ENCODE measurements at regions not wholly inside any gene's neighbourhood (a gene's known extent, or its start where the extent isn't known, plus 50 kb on each side); places are given as distances from the start of the nearest gene placed in this dataset.

- intact Hi-C loops (cut with micrococcal nuclease; ENCODE audit: unreplicated experiment) = no loop called here
- no peak overlapping the region for H3K4me3 ChIP-seq (ENCODE audit: low read depth, low read length, poor library complexity, severe bottlenecking)
- no peaks in the 10 kb centered on the region for H3K79me2 ChIP-seq (ENCODE audit: insufficient read depth, low read depth, low read length)
- H3K4me1 ChIP-seq (ENCODE audit: insufficient read depth, low read length, poor library complexity, severe bottlenecking) = no peaks in the 10 kb centered on the region
- TF ChIP-seq CTCF (conservative IDR thresholded peaks at IDR 0.05; ENCODE audit: low read length) (no peak), EZH2phosphoT487 (IDR thresholded peaks at IDR 0.05; ENCODE audit: borderline replicate concordance, low read depth, low read length) (no peak)
- no peak overlapping the region for H2AFZ ChIP-seq (ENCODE audit: low read length)
- no peaks in the 10 kb centered on the region for H3K9me3 ChIP-seq (ENCODE audit: low read length)
- no peak for DNase-seq (ENCODE audit: low spot score)
- ChIA-PET CTCF (ENCODE audit: unreplicated experiment) (no interaction called here), POLR2A (no interaction called here)
- BruUV-seq (replicated peaks) = no TSS peak
- H3K36me3 ChIP-seq (ENCODE audit: insufficient read depth, low read length) = no peaks in the 10 kb centered on the region
- no peaks in the 10 kb centered on the region for H3K9me2 ChIP-seq (ENCODE audit: insufficient read depth, low read length)
- no peak overlapping the region for H3K27ac ChIP-seq (ENCODE audit: low read depth, low read length, poor library complexity, severe bottlenecking)
- no peak overlapping the region for H3K4me2 ChIP-seq (ENCODE audit: low read length)
- no peaks in the 10 kb centered on the region for H4K20me1 ChIP-seq (ENCODE audit: insufficient read depth, low read length)
Measured at GRCh38 chr3:6189384-6189783, 671.5 kb upstream of the GRM7 start.

- intact Hi-C loops (cut with micrococcal nuclease; ENCODE audit: unreplicated experiment) = loop anchor here (2.0 kb wide), 1 partner anchor 594 kb away; no protein-coding TSS in a partner anchor
- DNase-seq (ENCODE audit: low spot score) = peak; percentile 40
Measured at GRCh38 chr3:6204891-6205290, 656.0 kb upstream of the GRM7 start.

More at GRCh38 chr3:6204891-6205290, 656.0 kb upstream of the GRM7 start:
- Histone ChIP-seq H2AFZ (ENCODE audit: low read length) (no peak overlapping the region), H3K4me1 (ENCODE audit: insufficient read depth, low read length, poor library complexity, severe bottlenecking) (no peaks in the 10 kb centered on the region), H3K4me2 (ENCODE audit: low read length) (no peak overlapping the region), H3K36me3 (ENCODE audit: insufficient read depth, low read length) (no peaks in the 10 kb centered on the region), H3K9me2 (ENCODE audit: insufficient read depth, low read length) (no peaks in the 10 kb centered on the region), H4K20me1 (ENCODE audit: insufficient read depth, low read length) (no peaks in the 10 kb centered on the region), H3K4me3 (ENCODE audit: low read depth, low read length, poor library complexity, severe bottlenecking) (no peak overlapping the region), H3K27ac (ENCODE audit: low read depth, low read length, poor library complexity, severe bottlenecking) (no peak overlapping the region), H3K79me2 (ENCODE audit: insufficient read depth, low read depth, low read length) (no peaks in the 10 kb centered on the region), H3K9me3 (ENCODE audit: low read length) (no peaks in the 10 kb centered on the region)
- TF ChIP-seq CTCF (conservative IDR thresholded peaks at IDR 0.05; ENCODE audit: low read length) (peak; percentile 83), EZH2phosphoT487 (IDR thresholded peaks at IDR 0.05; ENCODE audit: borderline replicate concordance, low read depth, low read length) (no peak)
- ChIA-PET CTCF (ENCODE audit: unreplicated experiment) (no interaction called here), POLR2A (no interaction called here)
- no TSS peak for BruUV-seq (replicated peaks)

All from OCI-LY7 (cell line).